Prostate gland (tissue), 2 donors: ENCODE measurements at regions not wholly inside any gene's neighbourhood (a gene's known extent, or its start where the extent isn't known, plus 50 kb on each side); places are given as distances from the start of the nearest gene placed in this dataset.

Experiments used
- DNase-seq: peaks from one replicate; pipeline ENCODE4 v3.0.0-alpha.2; 2019; ENCODE audit warnings: low spot score
- H3K27ac ChIP-seq, 2 donors: fragments of 200-600 bp; sonication (generic); 2 replicates each; pipeline ENCODE4 v1.5.1; 2017 to 2019
- H3K27me3 ChIP-seq: fragments of 200-600 bp; sonication (generic); replicated peaks from 2 replicates; pipeline ENCODE4 v1.5.1; 2019; ENCODE audit not compliant: insufficient read depth
- H3K36me3 ChIP-seq, 2 donors: fragments of 200-600 bp; sonication (generic); 1 replicate in 1 of 2; 2 replicates in 1 of 2; pipeline versions ENCODE4 v1.5.1 to v1.8.1; 2017 to 2019
- H3K4me1 ChIP-seq: fragments of 200-600 bp; sonication (generic); replicated peaks from 2 replicates; pipeline ENCODE4 v1.5.1; 2019
- H3K4me3 ChIP-seq, 2 donors: fragments of 200-600 bp; sonication (generic); 2 replicates each; pipeline ENCODE4 v1.5.1; 2017 to 2019
- H3K9me3 ChIP-seq: fragments of 200-600 bp; sonication (generic); 2 replicates; pipeline ENCODE4 v1.5.1; 2017
- CTCF ChIP-seq, 4 experiments: fragments of 200-600 bp in 2 of 4; fragments of 450-650 bp in 2 of 4; sonication (generic) in 2 of 4; IDR thresholded peaks; 1 replicate in 3 of 4; 2 replicates in 1 of 4; pipeline ENCODE4 v1.5.1; 2016 to 2019; ENCODE audit warnings: antibody characterized with exemption in 4 of 4, mild to moderate bottlenecking in 2 of 4, moderate library complexity in 2 of 4
- POLR2A ChIP-seq: fragments of 450-650 bp; IDR thresholded peaks from one replicate; pipeline ENCODE4 v1.6.1; 2016; ENCODE audit warnings: antibody characterized with exemption, mild to moderate bottlenecking
- POLR2AphosphoS5 ChIP-seq: sonication (generic); formaldehyde crosslinking; IDR thresholded peaks from one replicate; pipeline ENCODE4 v1.6.1; 2017; ENCODE audit warnings: antibody characterized with exemption
- WGBS: methylation state at CpG from one replicate; pipeline ENCODE4 v1.1.5; 2018; 5-methylcytosine and 5-hydroxymethylcytosine counted together
- intact Hi-C: fragments of 100-400 bp; cut with DNase I; formaldehyde crosslinking; loops from one replicate; pipeline ENCODE4 v1.14.2; 2022

- 92% methylated on average over 5 of the region's 5 CpGs for WGBS
- intact Hi-C loops = no loop called here
- H3K4me3 ChIP-seq = no peak overlapping the region
- no peak for DNase-seq
- TF ChIP-seq POLR2AphosphoS5 (no peak), CTCF (IDR thresholded peaks at IDR 0.05) (no peak), POLR2A (no peak)
- no peak overlapping the region for H3K27ac ChIP-seq
- H3K4me1 ChIP-seq = no peaks in the 10 kb centered on the region
- H3K27me3 ChIP-seq = no peaks in the 10 kb centered on the region
- H3K9me3 ChIP-seq = no peaks in the 10 kb centered on the region
- H3K36me3 ChIP-seq = no peaks in the 10 kb centered on the region
Observed at GRCh38 chr16:66131156-66131807, 235.2 kb upstream of the CDH5 start.

GRCh38 chr16:66130296-66130905, 236.1 kb upstream of the CDH5 start:
- no peak overlapping the region for H3K4me3 ChIP-seq
- no peak for TF ChIP-seq POLR2A
- no peak for TF ChIP-seq POLR2AphosphoS5
- no peak for TF ChIP-seq CTCF (IDR thresholded peaks at IDR 0.05)
- WGBS = 81% methylated on average over 5 of the region's 5 CpGs
- no peaks in the 10 kb centered on the region for H3K4me1 ChIP-seq
- H3K27me3 ChIP-seq = no peaks in the 10 kb centered on the region
- intact Hi-C loops = no loop called here
- H3K9me3 ChIP-seq = no peaks in the 10 kb centered on the region
- no peak for DNase-seq
- no peak overlapping the region for H3K27ac ChIP-seq
- H3K36me3 ChIP-seq = no peaks in the 10 kb centered on the region

GRCh38 chr16:66129196-66129595, 237.3 kb upstream of the CDH5 start:
- intact Hi-C loops = no loop called here
- Histone ChIP-seq H3K9me3 (no peaks in the 10 kb centered on the region), H3K4me3 (no peak overlapping the region), H3K36me3 (no peaks in the 10 kb centered on the region), H3K4me1 (no peaks in the 10 kb centered on the region), H3K27me3 (no peaks in the 10 kb centered on the region), H3K27ac (no peak overlapping the region)
- DNase-seq = no peak
- WGBS = 81% methylated on average over 4 of the region's 4 CpGs
- TF ChIP-seq CTCF (IDR thresholded peaks at IDR 0.05) (no peak), POLR2AphosphoS5 (no peak), POLR2A (no peak)

- H3K4me1 ChIP-seq = no peaks in the 10 kb centered on the region
- no peaks in the 10 kb centered on the region for H3K27me3 ChIP-seq
- 72% methylated on average over 7 of the region's 7 CpGs for WGBS
- no peaks in the 10 kb centered on the region for H3K9me3 ChIP-seq
- no peak for TF ChIP-seq POLR2AphosphoS5
- TF ChIP-seq CTCF (IDR thresholded peaks at IDR 0.05) = no peak
- TF ChIP-seq POLR2A = no peak
- no peak overlapping the region for H3K27ac ChIP-seq
- no peak overlapping the region for H3K4me3 ChIP-seq
- H3K36me3 ChIP-seq = no peaks in the 10 kb centered on the region
- no peak for DNase-seq
- intact Hi-C loops = no loop called here
Observed at GRCh38 chr16:66128371-66128770, 238.1 kb upstream of the CDH5 start.
